Fibroblast of the aortic adventitia (primary cell): ENCODE measurements at regions not wholly inside any gene's neighbourhood (a gene's known extent, or its start where the extent isn't known, plus 50 kb on each side); places are given as distances from the start of the nearest gene placed in this dataset.

ENCODE experiments used
- DNase-seq: peaks from one replicate; pipeline ENCODE4 v3.0.0-alpha.2; 2010; ENCODE audit warnings: low read depth
- H3K4me3 ChIP-seq: 2 replicates; pipeline ENCODE4 v1.5.1; 2011; ENCODE audit warnings: low read depth, mild to moderate bottlenecking, control low read depth, low read length, moderate library complexity
- CTCF ChIP-seq: IDR thresholded peaks from 2 replicates; pipeline ENCODE4 v1.5.1; 2011; ENCODE audit warnings: mild to moderate bottlenecking, low read length, control low read depth, inconsistent platforms; ENCODE audit not compliant: insufficient read depth

GRCh38 chr19:28051047-28051446, 1161.9 kb downstream of the UQCRFS1 start:
- no peak overlapping the region for H3K4me3 ChIP-seq
- no peak for TF ChIP-seq CTCF
- no peak for DNase-seq

- DNase-seq: no peak
- TF ChIP-seq CTCF: no peak
- no peak overlapping the region for H3K4me3 ChIP-seq
Observed at GRCh38 chr19:28049875-28050274, 1163.1 kb downstream of the UQCRFS1 start.

GRCh38 chr19:28046932-28047331, 1166.0 kb downstream of the UQCRFS1 start:
- DNase-seq: no peak
- no peak overlapping the region for H3K4me3 ChIP-seq
- no peak for TF ChIP-seq CTCF

- TF ChIP-seq CTCF: no peak
- DNase-seq: no peak
- no peak overlapping the region for H3K4me3 ChIP-seq
Observed at GRCh38 chr19:28045621-28046020, 1167.3 kb downstream of the UQCRFS1 start.

- DNase-seq: no peak
- no peak for TF ChIP-seq CTCF
- H3K4me3 ChIP-seq: no peak overlapping the region
Observed at GRCh38 chr19:28044477-28044876, 1168.5 kb downstream of the UQCRFS1 start.

- no peak for TF ChIP-seq CTCF
- H3K4me3 ChIP-seq: no peak overlapping the region
- no peak for DNase-seq
Observed at GRCh38 chr19:28042516-28042915, 1170.4 kb downstream of the UQCRFS1 start.

- no peak for DNase-seq
- TF ChIP-seq CTCF: no peak
- no peak overlapping the region for H3K4me3 ChIP-seq
Observed at GRCh38 chr19:28039677-28040381, 1173.1 kb downstream of the UQCRFS1 start.
